22Rv1 (cell line): ENCODE measurements at regions not wholly inside any gene's neighbourhood (a gene's known extent, or its start where the extent isn't known, plus 50 kb on each side); places are given as distances from the start of the nearest gene placed in this dataset.

Source experiments
- CTCF ChIP-seq: fragments of 450-650 bp; IDR thresholded peaks from 2 replicates; pipeline ENCODE4 v1.5.1; 2017; ENCODE audit warnings: mild to moderate bottlenecking
- ZFX ChIP-seq: fragments of 450-650 bp; IDR thresholded peaks from 2 replicates; pipeline ENCODE4 v1.6.1; 2017; ENCODE audit warnings: antibody characterized with exemption, borderline replicate concordance

- TF ChIP-seq CTCF (no peak), ZFX (no peak)
Measured at GRCh38 chr13:81025091-81025490, 684.2 kb upstream of the SPRY2 start.
